Gastrocnemius medialis (tissue), 4 donors: ENCODE measurements at regions not wholly inside any gene's neighbourhood (a gene's known extent, or its start where the extent isn't known, plus 50 kb on each side); places are given as distances from the start of the nearest gene placed in this dataset.

Source experiments
- POLR2A ChIP-seq, 2 donors: fragments of 450-650 bp; IDR thresholded peaks; one replicate each; pipeline ENCODE4 v1.6.1; 2017; ENCODE audit warnings: antibody characterized with exemption in 2 of 2, mild to moderate bottlenecking in 2 of 2, moderate library complexity in 2 of 2
- TF ChIP-seq, protein P1 (sequence below), 5 experiments: fragments of 450-650 bp in 3 of 5; fragments of 200-600 bp in 2 of 5; sonication (generic) in 2 of 5; IDR thresholded peaks in 4 of 5; conservative IDR thresholded peaks in 1 of 5; 1 replicate in 4 of 5; 2 replicates in 1 of 5; pipeline ENCODE4 v1.5.1; 2016 to 2019; ENCODE audit warnings: antibody characterized with exemption in 5 of 5, mild to moderate bottlenecking in 3 of 5, moderate library complexity in 3 of 5

DNA sequence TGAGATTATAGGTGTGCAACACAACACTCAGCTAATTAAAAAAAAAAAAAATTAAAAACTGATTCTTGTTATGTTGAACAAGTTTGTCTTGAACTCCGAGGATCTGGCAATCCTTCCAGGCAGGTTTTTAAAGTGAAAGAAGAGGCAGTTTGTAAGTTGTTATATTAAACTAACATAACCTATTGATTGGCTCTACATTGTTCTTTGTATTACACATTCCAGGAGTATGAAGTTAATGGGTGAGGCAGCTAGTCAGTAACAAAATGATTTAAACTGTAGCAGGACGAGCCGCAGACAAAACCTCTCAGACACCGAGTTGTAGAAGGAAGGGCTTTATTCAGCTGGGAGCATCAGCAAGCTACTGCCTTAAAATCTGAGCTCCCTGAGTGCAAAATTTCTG is 1953.9 kb upstream of the CDH6 start:
- TF ChIP-seq, protein P1, sequence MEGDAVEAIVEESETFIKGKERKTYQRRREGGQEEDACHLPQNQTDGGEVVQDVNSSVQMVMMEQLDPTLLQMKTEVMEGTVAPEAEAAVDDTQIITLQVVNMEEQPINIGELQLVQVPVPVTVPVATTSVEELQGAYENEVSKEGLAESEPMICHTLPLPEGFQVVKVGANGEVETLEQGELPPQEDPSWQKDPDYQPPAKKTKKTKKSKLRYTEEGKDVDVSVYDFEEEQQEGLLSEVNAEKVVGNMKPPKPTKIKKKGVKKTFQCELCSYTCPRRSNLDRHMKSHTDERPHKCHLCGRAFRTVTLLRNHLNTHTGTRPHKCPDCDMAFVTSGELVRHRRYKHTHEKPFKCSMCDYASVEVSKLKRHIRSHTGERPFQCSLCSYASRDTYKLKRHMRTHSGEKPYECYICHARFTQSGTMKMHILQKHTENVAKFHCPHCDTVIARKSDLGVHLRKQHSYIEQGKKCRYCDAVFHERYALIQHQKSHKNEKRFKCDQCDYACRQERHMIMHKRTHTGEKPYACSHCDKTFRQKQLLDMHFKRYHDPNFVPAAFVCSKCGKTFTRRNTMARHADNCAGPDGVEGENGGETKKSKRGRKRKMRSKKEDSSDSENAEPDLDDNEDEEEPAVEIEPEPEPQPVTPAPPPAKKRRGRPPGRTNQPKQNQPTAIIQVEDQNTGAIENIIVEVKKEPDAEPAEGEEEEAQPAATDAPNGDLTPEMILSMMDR (IDR thresholded peaks at IDR 0.05 in 4 of 5, conservative IDR thresholded peaks at IDR 0.05 in 1 of 5), result no peak
- no peak for TF ChIP-seq POLR2A (IDR thresholded peaks at IDR 0.05)
